CD4-positive, alpha-beta T cell treated with Interleukin-4 for 4 hours (primary cell): ENCODE measurements at regions not wholly inside any gene's neighbourhood (a gene's known extent, or its start where the extent isn't known, plus 50 kb on each side); places are given as distances from the start of the nearest gene placed in this dataset.

Experiments
- DNase-seq: peaks from one replicate; pipeline ENCODE4 v3.0.0-alpha.2; 2020

DNA sequence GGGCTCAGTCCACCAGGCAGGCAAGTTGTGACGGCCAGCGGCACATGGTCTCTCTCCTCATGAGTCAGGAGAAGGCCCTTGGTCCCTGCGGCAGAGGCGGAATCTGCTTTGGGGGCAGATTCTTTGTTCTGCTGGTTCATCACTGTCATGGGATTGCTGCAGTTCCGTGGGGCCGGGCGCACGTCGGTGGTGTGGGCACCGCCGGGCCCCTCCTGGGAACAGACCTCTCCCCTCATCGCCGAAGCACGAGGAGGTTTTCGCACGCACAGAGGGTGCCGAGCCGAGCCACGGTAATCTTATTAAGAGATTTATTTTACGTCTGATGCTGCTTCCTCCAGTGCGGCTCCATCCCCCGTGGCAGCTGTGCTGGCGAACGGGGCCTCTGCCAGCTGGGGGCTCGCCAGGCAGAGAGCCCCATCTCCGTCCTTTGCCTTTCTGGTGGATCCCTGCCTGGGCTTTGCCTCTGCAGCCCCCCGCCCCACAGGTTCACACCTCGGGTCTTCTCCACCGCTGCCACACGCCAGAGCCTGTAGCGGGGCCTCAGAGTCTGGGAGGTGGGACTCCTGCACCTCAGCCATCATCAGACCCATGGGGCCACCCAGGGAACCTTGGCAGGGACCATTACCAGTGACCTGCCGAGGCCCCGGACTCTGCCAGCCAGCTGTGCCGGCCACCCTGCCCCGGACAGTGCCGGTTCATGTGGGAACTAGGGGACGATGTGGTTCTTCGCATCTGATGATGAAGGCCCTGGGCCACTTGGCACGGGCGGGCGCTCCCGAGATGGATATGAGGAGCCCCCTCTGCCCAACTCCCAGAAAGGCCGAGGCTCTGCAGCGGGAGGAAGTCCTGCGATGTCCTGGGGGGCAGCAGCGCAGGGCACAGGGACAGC, 86.7 kb upstream of the NKX1-1 start:
- no peak for DNase-seq

DNA sequence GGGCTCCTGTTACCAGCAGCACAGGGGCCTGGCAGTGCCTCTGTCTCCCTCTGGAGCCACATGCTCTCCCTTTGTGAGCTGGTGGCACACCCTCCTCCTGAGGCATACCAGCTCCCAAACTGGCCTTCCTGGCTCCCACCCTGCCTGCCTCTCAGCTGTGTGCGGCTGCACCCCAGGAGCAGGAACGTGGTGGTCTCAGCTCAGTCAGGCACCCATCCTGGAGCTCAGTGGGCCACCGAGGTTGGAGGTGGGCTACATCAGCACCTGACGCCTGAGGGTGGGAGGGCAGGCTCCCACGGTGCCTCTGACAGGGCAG, 85.9 kb upstream of the NKX1-1 start:
- no peak for DNase-seq

DNA sequence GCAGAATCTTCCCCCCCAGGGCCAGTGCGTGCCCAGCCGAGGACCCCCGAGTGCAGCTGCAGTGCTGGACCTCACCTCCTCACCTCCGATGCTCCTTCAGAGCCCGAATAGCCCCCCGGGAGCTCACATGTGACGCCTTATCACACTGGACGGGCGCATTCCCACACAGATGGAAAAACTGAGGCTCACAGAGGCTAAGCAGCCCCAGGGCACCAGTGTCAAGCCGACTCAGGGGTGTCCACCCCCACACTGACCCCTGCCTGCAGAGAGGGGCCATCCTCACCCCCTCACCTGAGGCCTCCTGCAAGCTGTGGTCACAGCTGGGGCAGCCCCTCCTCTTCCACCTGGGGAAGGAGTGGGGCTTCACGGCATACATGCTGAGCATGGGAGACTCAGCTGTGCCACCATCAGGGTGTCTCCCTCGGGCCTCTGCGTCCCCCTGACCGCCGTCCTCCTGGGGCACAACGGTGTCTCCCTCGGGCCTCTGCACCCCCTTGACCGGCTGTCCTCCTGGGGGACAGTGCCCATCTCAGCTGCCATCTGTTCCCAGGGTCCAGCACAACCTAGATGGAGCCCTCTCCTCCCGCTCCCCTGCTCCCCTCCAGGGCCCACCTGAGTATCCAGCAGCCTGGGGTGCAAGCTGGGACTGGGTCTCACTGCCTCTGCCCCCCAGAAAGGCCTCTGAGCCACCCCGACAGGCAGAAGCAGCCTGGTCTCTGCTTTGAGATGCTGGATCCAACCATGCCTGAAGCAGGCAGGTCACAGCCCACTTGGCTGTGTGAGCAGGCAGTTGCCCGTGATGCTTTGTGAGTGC, 85.3 kb upstream of the NKX1-1 start:
- no peak for DNase-seq

DNA sequence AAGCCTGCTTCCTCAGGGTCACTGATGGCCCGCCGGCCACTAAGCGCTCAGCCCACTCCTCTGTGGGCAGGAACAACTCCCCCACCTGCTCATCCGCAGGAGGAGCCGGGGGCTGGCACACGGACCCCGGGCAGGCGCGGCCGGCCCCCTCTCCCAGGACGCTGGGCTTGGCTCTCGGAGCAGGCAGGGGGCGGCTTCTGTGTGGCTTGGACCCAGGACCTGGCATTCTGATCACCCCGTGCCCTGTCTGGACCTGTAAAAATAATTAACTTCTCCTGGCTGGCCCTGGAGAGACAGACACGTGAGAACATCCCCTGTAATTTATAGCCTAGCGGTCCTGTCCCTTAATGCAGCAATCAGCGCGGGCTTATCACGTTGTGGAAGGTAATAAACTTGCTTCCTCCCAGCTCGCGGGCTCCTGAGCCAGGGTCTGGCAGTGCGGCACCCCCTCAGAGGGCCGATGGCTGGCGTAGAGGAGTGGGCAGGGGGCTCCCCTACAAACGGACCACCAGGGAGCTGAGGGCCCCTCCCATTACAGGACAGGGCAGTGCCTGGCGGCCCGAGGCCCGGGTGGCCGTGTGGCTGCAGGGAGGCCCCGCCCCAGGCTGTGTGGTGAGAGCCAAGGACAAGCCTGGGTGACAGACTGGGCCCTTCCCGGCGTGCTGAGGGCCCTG, 84.5 kb upstream of the NKX1-1 start:
- DNase-seq: no peak

GRCh38 chr4:1490011-1490653, 83.9 kb upstream of the NKX1-1 start:
- no peak for DNase-seq

DNA sequence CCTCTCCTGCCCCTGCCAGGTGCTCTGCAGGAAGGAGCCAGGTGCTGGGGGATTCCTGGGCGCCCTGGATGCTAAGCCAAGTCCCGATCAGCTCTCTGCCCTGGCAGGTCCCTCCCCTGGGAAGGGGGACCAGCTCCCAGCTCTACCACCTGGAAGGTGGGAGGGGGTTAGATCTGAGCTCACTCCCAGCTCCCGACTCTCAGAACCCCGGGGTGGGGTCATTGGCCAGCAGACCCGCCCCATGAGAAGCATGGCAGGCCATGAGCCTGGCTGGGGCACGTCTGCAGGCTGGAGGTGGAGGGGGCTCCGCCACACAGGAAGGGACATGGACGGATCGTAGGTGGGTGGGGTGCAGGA, 83.4 kb upstream of the NKX1-1 start:
- no peak for DNase-seq

DNA sequence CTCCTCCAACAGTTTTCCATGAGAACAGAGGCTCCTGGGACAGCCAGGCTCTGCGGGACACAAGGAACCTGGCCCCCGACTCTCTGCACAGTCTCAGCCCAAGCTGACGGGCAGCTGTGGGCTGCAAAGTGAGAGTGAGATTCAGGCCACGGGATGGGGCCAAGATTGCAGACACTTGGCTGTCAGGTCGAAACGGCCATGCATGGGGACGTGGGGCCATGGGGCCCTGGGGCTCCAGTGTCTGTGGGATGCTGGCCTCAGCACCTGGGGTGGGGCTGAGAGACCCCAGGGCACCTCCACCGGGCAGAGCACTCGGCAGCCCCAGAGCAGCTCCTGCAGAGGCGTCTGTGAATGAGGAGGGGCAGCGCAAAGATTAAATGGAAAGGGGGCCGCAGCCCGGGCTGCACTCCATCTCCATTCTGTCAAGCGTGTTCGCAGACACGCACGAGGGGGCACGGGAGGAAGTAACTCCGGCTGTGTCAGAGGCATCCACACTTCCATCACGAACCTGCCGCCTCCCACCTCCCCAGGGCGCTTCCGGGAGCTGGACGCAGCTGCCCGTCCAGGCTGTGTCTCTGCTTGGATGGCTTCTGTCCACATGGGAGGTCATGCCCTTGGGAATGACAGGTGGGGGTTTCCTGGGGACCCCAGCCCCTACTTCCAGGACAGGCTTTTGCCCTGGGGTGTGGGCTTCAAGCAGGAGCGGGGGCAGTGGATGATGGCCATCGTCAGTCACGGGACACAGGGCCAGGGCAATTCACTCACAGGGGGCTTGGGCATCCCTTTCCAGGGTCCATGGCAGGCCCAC, 82.8 kb upstream of the NKX1-1 start:
- DNase-seq: no peak

DNA sequence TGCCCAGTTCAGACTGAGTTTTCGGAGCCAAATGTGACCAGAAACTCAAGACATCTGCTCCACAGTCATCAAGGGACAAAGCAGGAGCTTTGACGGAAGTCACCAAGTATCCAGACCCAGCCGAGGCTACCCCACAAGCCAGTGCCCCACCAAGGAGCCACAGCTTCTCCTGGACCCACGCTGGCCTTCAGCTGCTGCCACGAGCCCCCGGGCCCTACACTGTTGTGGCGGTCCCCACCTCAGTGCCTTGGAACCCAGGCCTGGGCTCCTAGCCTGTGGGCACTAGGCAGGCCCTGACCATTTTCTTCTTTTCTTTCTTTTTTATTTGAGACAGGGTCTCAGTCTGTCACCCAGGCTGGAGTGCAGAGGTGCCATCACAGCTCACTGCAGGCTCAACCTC, 82.1 kb upstream of the NKX1-1 start:
- no peak for DNase-seq

DNA sequence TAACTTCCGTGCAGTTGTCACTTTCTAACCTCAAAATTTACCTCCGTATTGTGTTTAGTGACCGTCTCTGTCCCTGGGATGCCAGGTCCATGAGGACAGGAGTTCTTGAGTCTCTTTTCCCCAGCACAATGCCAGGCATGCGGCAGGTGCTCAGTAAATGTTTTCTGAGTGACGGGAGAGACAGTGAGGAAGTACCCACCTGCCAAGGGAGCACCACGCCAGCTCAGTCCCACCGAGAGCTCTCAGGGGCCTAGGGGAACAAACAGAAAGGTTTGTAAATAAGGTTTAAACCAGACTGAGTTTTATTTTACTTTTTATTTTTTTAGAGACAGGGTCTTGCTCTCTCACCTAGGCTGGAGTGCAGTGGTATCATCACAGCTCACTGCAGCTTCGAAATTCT, 81.5 kb upstream of the NKX1-1 start:
- DNase-seq: no peak

DNA sequence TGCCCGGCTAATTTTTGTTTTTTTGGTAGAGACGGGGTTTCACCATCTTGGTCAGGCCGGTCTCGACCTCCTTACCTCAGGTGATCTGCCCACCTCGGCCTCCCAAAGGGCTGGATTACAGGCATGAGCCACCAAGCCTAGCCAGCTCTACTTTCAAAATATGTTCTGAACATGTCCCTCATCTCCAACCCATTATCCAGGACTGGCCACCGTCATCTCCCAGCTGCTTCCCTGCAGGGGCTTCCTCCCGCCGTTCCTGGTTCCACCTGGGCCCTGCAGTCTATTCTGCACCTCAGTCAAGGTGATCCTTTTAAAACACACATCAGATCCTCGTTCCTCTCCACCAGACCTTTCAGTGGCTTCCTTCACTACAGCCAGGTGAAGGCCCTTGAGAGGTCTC, 80.9 kb upstream of the NKX1-1 start:
- no peak for DNase-seq

- no peak for DNase-seq
Measured at GRCh38 chr4:1485280-1485679, 79.0 kb upstream of the NKX1-1 start.

- DNase-seq: no peak
Measured at GRCh38 chr4:1480720-1481119, 74.5 kb upstream of the NKX1-1 start.

DNA sequence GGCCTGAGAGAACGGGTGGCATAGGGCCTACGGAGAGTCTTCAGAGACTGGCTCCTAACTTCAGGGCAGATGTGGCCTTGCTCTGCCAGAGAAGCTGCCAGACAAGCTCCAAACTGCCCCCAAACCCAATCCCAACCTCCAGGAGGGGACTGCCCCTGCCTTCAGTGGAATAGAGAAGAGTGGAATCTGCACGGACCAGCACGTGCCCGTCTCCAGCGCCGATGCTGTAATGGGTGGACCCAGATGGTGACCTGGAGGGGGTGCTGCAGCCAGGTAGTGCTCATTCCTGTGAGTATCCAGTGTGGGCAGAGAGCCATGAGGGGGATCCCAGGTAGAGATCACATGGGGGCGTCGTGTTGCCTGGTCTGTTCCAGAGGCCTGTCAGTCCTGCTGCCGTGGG, 73.2 kb upstream of the NKX1-1 start:
- no peak for DNase-seq

DNA sequence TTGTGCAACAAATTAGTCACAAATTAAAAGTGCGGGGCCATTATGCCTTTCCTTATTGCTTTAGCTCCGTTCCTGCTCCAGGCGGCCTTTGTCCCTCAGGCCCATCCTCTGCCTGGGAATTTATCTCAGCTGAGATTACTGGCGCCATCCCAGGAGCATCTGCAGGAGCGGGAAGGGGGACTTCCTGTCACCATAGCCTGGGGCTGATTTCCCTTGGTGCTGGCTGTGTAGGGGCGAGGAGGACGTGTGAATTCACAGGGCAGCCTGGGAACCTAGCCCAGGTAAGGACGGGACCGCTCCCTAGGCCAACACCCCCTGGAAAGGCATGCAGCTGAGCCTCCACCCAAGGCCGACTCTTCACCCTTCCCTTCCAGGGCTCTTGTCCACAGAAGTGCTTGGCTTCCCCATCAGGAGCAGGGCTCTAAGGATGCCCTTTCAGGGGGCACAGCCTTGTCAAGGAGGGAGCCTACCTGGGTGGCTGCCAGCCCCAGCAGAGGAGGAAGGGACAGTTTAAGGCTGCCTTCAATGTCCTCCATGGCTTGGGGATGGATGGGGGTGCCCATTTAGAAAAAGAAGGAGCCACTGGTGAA, 72.6 kb upstream of the NKX1-1 start:
- DNase-seq: no peak

GRCh38 chr4:1477045-1477840, 71.0 kb upstream of the NKX1-1 start:
- DNase-seq: no peak

GRCh38 chr4:1476140-1476513, 69.9 kb upstream of the NKX1-1 start:
- DNase-seq: no peak

DNA sequence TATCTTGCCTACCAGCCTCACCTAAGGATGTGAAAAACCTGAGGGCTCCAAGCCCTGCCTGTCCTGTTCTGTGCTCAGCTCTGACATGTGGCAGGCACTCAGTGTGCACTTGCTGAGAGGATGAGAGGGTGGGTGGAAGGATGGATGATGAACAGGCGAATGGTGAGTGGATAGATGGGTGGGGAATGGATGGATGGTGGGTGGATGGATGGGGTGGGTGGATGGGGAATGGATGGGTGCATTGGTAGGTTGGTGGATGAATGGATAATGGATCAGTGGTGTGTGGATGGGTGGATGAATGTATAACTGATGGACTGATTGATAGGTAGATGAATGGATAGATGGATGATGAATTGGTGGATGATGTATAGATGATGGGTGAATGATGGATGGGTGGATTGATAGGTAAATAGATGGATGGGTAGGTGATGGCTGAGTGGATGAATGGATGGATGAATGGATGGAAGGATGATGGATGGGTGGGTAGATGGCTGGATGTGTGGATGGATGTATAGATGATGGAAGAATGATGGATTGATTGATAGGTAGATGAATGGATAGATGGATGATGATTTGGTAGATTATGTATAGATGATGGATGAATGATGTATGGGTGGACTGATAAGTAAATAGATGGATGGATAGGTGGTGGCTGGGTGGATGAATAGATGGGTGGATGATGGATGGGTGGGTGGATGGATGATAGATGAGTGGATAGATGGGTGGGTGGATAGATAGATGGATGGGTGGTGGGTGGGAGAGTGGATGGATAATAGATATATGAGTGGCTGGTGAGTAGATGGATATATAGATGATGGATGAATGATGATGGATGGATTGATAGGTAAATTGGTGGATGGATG, 69.3 kb upstream of the NKX1-1 start:
- DNase-seq: no peak

DNA sequence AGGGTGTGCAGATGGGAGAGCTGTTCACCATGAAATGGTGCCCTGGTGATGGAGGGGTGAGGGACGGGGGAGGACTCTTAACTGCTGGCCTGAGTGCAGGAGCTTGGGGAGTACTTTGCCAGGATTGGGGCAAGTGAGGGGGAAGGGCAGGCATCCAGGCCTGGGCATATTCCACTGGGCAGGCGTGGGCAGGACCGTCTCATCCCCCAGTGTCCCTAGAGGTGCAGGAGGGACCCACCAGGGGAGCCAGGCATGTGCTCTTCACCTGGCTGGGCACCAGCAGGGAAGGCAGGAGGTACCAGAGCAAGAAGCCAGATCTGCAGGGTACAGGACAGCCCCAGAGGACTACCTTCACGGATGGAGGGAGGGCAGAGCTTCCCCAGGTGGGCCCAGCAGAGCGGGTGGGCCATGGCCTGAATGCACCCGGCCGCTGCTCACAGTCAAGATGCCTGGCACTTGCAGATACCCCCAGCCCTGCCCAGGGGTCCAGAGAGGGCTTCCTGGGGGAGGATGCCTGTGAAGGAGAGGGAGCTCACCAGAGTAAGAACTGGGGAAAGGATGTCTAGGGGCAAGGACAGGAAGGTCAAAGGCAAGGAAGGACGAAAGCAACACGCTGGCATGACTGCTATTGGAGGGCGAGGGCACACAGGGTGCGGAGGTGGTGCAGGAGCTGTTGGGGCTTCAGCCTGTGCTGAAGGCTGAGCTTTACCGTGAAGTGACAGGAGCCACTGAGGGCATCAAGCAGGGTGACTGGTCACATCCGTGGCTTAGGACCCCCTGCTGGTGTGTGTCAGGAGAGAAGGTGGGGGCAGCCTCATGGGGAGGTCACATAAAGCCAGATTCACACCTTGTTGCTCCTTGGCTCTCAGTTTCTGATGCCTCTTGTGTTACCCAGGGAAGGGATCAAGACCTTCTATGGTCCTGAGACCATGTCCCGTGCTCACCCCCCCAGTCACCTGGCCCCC, 68.2 kb upstream of the NKX1-1 start:
- no peak for DNase-seq

- no peak for DNase-seq
Measured at GRCh38 chr4:1473718-1474117, 67.5 kb upstream of the NKX1-1 start.
